AG10803 (cell line): ENCODE measurements at regions not wholly inside any gene's neighbourhood (a gene's known extent, or its start where the extent isn't known, plus 50 kb on each side); places are given as distances from the start of the nearest gene placed in this dataset.

ENCODE experiments used
- DNase-seq: peaks from one replicate; pipeline ENCODE4 v3.0.0; 2010; ENCODE audit warnings: low read depth
- H3K4me3 ChIP-seq: 2 replicates; pipeline ENCODE4 v1.5.1; 2011; ENCODE audit warnings: mild to moderate bottlenecking, low read length, control low read depth
- CTCF ChIP-seq: conservative IDR thresholded peaks from 2 replicates; pipeline ENCODE4 v1.5.1; 2011; ENCODE audit warnings: mild to moderate bottlenecking, low read length, control low read depth, inconsistent platforms

GRCh38 chr5:29077451-29077850, 2039.1 kb upstream of the CDH9 start:
- DNase-seq, result no peak
- TF ChIP-seq CTCF, result no peak
- no peak overlapping the region for H3K4me3 ChIP-seq

- no peak for DNase-seq
- H3K4me3 ChIP-seq, result no peak overlapping the region
- no peak for TF ChIP-seq CTCF
Measured at GRCh38 chr5:29069104-29069402, 2030.7 kb upstream of the CDH9 start.

- H3K4me3 ChIP-seq, result no peak overlapping the region
- no peak for TF ChIP-seq CTCF
- no peak for DNase-seq
Measured at GRCh38 chr5:29061381-29061780, 2023.0 kb upstream of the CDH9 start.

GRCh38 chr5:29054694-29055093, 2016.3 kb upstream of the CDH9 start:
- TF ChIP-seq CTCF, result no peak
- H3K4me3 ChIP-seq, result no peak overlapping the region
- DNase-seq, result no peak

- no peak for TF ChIP-seq CTCF
- no peak overlapping the region for H3K4me3 ChIP-seq
- DNase-seq, result no peak
Measured at GRCh38 chr5:29054282-29054681, 2015.9 kb upstream of the CDH9 start.

- TF ChIP-seq CTCF, result no peak
- H3K4me3 ChIP-seq, result no peak overlapping the region
- no peak for DNase-seq
Measured at GRCh38 chr5:29051509-29051908, 2013.1 kb upstream of the CDH9 start.

GRCh38 chr5:29042152-29042551, 2003.8 kb upstream of the CDH9 start:
- DNase-seq, result no peak
- H3K4me3 ChIP-seq, result no peak overlapping the region
- no peak for TF ChIP-seq CTCF
